ENCODE measurements at regions not wholly inside any gene's neighbourhood (a gene's known extent, or its start where the extent isn't known, plus 50 kb on each side); places are given as distances from the start of the nearest gene placed in this dataset.

DNA sequence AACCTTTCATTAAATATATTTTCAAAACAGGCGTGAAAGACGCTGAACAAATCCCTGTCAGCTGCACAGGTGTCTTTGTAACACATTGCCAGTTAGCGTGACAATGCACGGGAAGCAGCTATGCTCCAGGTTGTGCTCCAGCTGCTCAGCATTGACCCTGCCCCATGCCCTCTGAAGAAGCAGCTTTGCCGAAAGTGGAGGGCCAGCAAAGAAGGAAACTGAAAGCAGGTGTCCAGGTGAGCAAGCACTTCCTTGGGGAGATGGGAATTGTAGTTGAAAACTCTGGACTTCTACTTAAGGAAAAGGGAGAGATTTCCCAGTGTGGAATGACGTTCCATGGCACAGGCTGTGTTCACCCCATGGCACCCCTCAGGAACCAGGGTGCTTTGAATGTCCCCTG lies 125.7 kb downstream of the TTLL2 start:
- no peaks in the 10 kb centered on the region for H3K27me3 ChIP-seq

DNA sequence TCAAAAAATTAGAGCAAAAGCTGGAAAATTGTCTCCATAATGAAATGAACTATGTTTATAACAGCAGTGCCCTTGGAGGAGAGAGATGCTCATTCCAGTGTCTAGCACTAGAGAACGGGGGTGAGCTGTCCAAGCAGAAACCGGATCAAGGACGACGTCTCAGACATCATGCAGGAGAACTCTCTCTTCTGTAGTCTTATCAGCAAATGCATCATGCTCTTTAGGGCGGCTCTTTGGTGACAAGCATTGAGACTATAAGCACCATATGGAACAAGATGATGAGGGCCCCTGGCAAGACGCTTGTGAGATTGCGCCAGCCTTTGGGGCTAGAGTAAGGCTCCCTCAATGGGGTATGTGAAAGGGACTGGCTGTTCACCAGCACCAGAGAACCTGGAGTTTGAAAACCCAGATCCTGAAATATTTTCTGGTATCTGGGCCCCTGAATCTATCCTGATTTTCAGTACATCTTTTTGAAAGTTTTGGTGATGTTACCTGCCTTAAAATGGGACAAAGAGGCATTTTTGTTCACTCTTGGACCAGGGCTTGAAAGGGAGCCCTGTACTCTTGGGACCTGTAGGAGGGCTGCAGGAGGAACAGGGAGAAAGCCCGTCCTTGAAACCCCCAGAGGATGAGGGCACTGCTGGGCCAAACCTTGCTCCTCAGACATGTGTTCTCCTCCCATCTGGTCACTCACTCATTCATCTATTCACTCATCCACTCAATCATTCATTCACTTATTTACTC lies 127.6 kb downstream of the TTLL2 start:
- Histone ChIP-seq H3K9me3 (no peaks in the 10 kb centered on the region), H3K36me3 (ENCODE audit: low read depth, missing control alignments) (no peaks in the 10 kb centered on the region), H3K4me1 (no peaks in the 10 kb centered on the region), H3K27me3 (no peaks in the 10 kb centered on the region), H3K27ac (no peak overlapping the region), H3K4me3 (no peak overlapping the region)
- TF ChIP-seq, protein P1, sequence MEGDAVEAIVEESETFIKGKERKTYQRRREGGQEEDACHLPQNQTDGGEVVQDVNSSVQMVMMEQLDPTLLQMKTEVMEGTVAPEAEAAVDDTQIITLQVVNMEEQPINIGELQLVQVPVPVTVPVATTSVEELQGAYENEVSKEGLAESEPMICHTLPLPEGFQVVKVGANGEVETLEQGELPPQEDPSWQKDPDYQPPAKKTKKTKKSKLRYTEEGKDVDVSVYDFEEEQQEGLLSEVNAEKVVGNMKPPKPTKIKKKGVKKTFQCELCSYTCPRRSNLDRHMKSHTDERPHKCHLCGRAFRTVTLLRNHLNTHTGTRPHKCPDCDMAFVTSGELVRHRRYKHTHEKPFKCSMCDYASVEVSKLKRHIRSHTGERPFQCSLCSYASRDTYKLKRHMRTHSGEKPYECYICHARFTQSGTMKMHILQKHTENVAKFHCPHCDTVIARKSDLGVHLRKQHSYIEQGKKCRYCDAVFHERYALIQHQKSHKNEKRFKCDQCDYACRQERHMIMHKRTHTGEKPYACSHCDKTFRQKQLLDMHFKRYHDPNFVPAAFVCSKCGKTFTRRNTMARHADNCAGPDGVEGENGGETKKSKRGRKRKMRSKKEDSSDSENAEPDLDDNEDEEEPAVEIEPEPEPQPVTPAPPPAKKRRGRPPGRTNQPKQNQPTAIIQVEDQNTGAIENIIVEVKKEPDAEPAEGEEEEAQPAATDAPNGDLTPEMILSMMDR (IDR thresholded peaks at IDR 0.05): no peak
- TF ChIP-seq POLR2A (IDR thresholded peaks at IDR 0.05): no peak
- 75 to 82% methylated on average over 8 of the region's 8 CpGs for WGBS, 2 donors
- intact Hi-C loops (cut with DNase I; ENCODE audit: low total_unique reads): no loop called here
- no peak for DNase-seq

More for the DNA sequence above, 125.7 kb downstream of the TTLL2 start:
- no peak for DNase-seq
- Histone ChIP-seq H3K4me1 (no peaks in the 10 kb centered on the region), H3K36me3 (ENCODE audit: low read depth, missing control alignments) (no peaks in the 10 kb centered on the region), H3K4me3 (no peak overlapping the region), H3K27ac (no peak overlapping the region), H3K9me3 (no peaks in the 10 kb centered on the region)
- TF ChIP-seq, protein P1 (IDR thresholded peaks at IDR 0.05): no peak
- TF ChIP-seq POLR2A (IDR thresholded peaks at IDR 0.05): no peak
- intact Hi-C loops (cut with DNase I; ENCODE audit: low total_unique reads): no loop called here
- 90 to 95% methylated on average over 6 of the region's 6 CpGs for WGBS, 2 donors

DNA sequence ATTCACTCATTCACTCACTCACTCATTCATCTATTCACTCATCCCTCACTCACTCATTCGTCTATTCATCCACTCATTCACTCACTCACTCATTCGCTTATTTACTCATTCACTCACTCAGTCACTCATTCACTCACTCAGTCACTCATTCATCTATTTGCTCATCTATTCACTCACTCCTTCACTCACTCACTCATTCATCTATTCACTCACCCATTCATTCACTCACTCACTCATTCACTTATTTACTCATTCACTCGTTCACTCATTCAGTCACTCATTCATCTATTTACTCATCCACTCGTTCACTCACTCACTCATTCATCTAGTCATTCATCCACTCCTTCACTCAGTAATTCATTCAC lies 128.2 kb downstream of the TTLL2 start:
- whole genome bisulfite sequencing, 2 donors: 89 to 90% methylated on average over 4 of the region's 4 CpGs

DNA sequence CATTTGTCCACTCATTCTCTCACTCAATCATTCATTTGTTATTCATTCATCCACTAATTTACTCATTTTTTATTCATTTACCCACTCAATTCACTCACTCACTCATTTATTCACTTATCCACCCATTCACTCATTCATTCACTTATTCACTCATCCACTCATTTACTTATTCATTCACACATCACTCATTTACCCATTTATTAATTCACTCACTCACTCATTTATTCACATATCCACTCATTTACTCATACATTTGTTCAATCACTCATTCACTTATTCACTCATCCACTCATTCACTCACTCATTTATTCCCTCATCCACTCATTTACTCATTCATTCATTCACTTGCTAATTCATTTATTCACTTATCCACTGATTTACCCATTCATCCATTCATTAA lies 129.1 kb downstream of the TTLL2 start:
- no peak for TF ChIP-seq POLR2A (IDR thresholded peaks at IDR 0.05)
- TF ChIP-seq, protein P1 (IDR thresholded peaks at IDR 0.05): no peak
- H3K4me1 ChIP-seq: no peaks in the 10 kb centered on the region
- no peaks in the 10 kb centered on the region for H3K27me3 ChIP-seq
- DNase-seq: no peak
- no peak overlapping the region for H3K27ac ChIP-seq
- intact Hi-C loops (cut with DNase I; ENCODE audit: low total_unique reads): no loop called here
- no peaks in the 10 kb centered on the region for H3K9me3 ChIP-seq
- no peak overlapping the region for H3K4me3 ChIP-seq
- H3K36me3 ChIP-seq (ENCODE audit: low read depth, missing control alignments): no peaks in the 10 kb centered on the region

More for the DNA sequence above, 128.2 kb downstream of the TTLL2 start:
- no peak for DNase-seq
- H3K4me1 ChIP-seq: no peaks in the 10 kb centered on the region
- H3K27ac ChIP-seq: no peak overlapping the region
- TF ChIP-seq, protein P1 (IDR thresholded peaks at IDR 0.05): no peak
- TF ChIP-seq POLR2A (IDR thresholded peaks at IDR 0.05): no peak
- H3K4me3 ChIP-seq: no peak overlapping the region
- H3K9me3 ChIP-seq: no peaks in the 10 kb centered on the region
- no peaks in the 10 kb centered on the region for H3K36me3 ChIP-seq (ENCODE audit: low read depth, missing control alignments)
- intact Hi-C loops (cut with DNase I; ENCODE audit: low total_unique reads): no loop called here
- H3K27me3 ChIP-seq: no peaks in the 10 kb centered on the region

DNA sequence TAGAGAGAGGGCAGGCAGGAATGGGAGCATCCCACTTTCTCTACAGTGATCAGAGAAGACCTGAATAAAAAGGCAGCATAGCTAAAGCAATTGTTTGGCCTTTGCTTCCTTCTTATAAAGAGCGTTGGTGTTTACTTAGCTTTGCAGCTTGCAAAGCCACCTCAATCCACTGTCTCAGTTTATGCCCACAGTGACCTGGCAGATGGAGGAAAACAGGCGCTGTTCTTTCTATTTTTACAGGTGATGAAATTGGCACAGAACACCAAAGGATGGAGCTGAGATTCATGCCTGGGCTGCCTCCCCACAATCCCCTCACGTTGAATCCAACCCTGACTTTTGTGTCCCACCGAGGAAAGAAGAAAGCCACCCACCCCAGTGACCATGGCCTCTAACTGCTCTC lies 130.5 kb downstream of the TTLL2 start:
- H3K4me1 ChIP-seq: no peaks in the 10 kb centered on the region
- WGBS, 2 donors: 86 to 90% methylated on average over 4 of the region's 4 CpGs
- no peaks in the 10 kb centered on the region for H3K9me3 ChIP-seq
- DNase-seq: no peak
- no peak overlapping the region for H3K4me3 ChIP-seq
- H3K27me3 ChIP-seq: no peaks in the 10 kb centered on the region
- intact Hi-C loops (cut with DNase I; ENCODE audit: low total_unique reads): no loop called here
- H3K27ac ChIP-seq: no peak overlapping the region
- no peak for TF ChIP-seq POLR2A (IDR thresholded peaks at IDR 0.05)
- TF ChIP-seq, protein P1 (IDR thresholded peaks at IDR 0.05): no peak
- H3K36me3 ChIP-seq (ENCODE audit: low read depth, missing control alignments): no peaks in the 10 kb centered on the region
